GM12892 (cell line): ENCODE measurements at regions not wholly inside any gene's neighbourhood (a gene's known extent, or its start where the extent isn't known, plus 50 kb on each side); places are given as distances from the start of the nearest gene placed in this dataset.

Source experiments
- POLR2A ChIP-seq: IDR thresholded peaks from 2 replicates; pipeline ENCODE4 v1.6.1; 2011; ENCODE audit warnings: low read depth, low read length, control low read depth
- POLR2AphosphoS5 ChIP-seq: IDR thresholded peaks from 2 replicates; pipeline ENCODE4 v1.6.1; 2011; ENCODE audit warnings: low read depth, low read length, control low read depth
- TAF1 ChIP-seq: IDR thresholded peaks from 2 replicates; pipeline ENCODE4 v1.6.1; 2011; ENCODE audit warnings: low read depth, mild to moderate bottlenecking, control low read depth, low read length, borderline replicate concordance

DNA sequence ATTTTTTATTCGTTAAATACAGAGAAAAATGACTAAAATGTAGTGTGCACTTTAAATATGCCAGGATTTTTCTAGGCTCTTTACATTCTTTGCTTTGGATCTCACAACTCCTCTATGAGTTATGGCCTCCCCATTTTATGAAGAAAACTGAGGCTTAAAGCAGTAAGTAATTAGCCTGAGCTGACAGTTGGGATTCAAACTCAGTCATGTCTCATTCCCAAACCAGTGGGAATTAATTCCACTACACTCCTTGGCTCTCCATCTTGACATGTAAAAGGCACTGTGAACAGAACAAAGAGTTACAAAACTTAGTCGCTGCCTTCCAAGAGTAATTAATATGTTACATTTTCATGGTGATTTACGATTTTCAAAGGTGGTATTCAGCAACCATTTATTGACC is 351.9 kb downstream of the SATB2 start:
- no peak for TF ChIP-seq TAF1
- TF ChIP-seq POLR2A = no peak
- no peak for TF ChIP-seq POLR2AphosphoS5
